ENCODE measurements at regions not wholly inside any gene's neighbourhood (a gene's known extent, or its start where the extent isn't known, plus 50 kb on each side); places are given as distances from the start of the nearest gene placed in this dataset.

DNA sequence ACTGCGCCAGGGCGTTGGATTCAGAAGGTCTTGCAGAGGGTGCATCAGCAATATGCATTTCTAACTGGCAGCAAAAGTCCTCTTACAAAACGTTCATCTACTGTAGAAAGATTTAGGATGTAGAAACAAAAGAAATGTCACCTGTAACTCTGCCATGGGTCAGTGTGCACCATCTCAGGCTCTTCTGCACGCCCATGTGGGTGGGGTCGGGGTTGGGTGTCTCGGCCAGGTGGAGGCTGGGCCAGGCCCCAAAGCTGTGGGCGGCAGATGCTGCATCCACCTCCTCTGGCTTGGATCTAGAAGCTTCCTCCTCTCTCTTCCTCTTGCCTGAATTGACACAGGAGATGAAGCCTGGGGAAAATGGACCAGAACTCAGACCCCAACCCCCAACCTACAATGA is 111.3 kb upstream of the PPP2R2D start:
- Mint-ChIP-seq H3K27me3 (ENCODE audit: low read depth) (no peaks in the 10 kb centered on the region), H3K9me3 (peaks cover 0 to 2% of the 10 kb centered on the region in 2 donors)

DNA sequence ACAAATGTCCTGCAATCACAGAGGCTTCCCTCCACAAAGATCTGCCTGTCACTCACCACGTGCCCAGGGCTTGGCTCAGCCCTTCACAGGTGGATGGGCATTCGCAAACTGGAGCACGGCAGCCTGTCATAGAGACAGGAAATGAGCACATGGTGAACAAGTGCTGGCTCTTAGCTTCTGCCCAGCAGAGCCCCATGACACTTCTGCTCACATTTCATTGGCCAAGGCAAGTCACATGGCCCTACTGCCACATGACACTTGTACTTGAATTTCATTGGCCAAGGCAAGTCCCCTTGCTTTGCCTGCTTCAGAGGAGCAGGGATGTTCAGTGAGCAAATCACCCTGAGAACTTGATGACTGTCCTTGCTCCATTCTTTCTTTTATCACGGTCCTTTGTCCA is 110.8 kb upstream of the PPP2R2D start:
- Mint-ChIP-seq H3K36me3 (ENCODE audit: insufficient read depth in 2 of 2) (no peaks in the 10 kb centered on the region), H3K4me1 (ENCODE audit: low read depth) (no peaks in the 10 kb centered on the region), H3K4me3 (no peak overlapping the region), H3K27ac (no peak overlapping the region), H3K27me3 (ENCODE audit: low read depth) (no peaks in the 10 kb centered on the region), H3K9me3 (peaks cover 0 to 2% of the 10 kb centered on the region in 2 donors)
- ATAC-seq (replicated peaks in 1 of 2) (no peak), DNase-seq (peak; percentile 8 to 11)

More for the DNA sequence above, 111.3 kb upstream of the PPP2R2D start:
- ATAC-seq (replicated peaks in 1 of 2) (no peak), DNase-seq (no peak)
- Mint-ChIP-seq H3K27ac (no peak overlapping the region), H3K36me3 (ENCODE audit: insufficient read depth in 2 of 2) (no peaks in the 10 kb centered on the region), H3K4me1 (ENCODE audit: low read depth) (no peaks in the 10 kb centered on the region), H3K4me3 (no peak overlapping the region)

DNA sequence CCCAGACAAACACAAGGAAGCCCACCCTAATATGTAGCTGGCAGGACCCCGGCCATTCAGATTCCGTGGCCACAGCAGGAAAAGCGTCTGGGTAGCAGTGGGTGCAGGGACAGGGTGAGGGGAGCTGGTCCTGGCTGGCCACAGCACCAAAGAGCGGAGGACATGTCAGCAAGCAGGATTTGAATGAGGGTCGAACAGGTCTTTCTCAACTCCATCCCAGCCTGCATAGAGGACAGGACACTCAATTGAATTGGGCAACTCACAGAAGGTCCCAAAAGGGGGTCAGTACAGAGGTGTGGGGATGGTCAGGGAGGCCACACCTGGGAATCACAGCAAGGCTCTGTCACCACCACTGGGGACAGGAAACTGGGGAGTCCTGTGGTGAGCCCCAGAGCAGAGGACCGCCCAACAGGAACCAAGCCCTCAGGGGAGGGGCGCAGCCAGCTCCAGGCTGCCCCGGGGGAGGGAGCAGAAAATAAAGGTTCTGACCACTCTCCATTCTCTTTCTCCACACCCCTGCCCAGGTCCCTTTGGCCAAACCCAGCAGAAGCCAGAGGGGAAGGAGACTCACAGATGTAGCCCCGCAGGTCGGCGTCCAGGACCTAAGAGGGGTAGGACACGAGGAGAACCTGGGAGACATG is 108.7 kb upstream of the PPP2R2D start:
- no peak overlapping the region for H3K27ac Mint-ChIP-seq
- ATAC-seq (replicated peaks in 1 of 2) (no peak), DNase-seq (no peak)
- H3K9me3 Mint-ChIP-seq, result peaks cover 0 to 4% of the 10 kb centered on the region in 2 donors
- no peaks in the 10 kb centered on the region for H3K4me1 Mint-ChIP-seq (ENCODE audit: low read depth)
- no peaks in the 10 kb centered on the region for H3K36me3 Mint-ChIP-seq (ENCODE audit: insufficient read depth in 2 of 2)
- H3K27me3 Mint-ChIP-seq (ENCODE audit: low read depth), result no peaks in the 10 kb centered on the region
- H3K4me3 Mint-ChIP-seq, result no peak overlapping the region

DNA sequence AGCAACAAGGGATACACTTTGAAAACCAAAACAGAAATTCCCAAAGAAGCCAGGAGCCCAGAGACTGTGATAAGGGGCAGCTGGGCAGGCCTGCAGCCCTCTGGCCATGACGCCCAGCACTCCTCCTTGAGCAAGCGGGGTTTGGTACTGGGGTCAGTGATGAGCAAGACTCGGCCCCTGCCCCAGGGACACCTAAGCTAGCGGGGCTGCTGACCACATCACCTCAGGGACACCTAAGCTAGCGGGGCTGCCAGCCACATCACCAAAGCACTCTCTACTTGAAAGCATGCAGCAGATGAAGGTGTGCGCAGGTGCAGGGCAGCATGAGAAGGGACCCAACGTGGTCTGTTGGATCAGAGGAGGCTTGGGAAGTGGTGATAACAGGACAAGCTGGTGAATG is 108.0 kb upstream of the PPP2R2D start:
- ATAC-seq (replicated peaks in 1 of 2) (no peak), DNase-seq (no peak)
- Mint-ChIP-seq H3K9me3 (peaks cover 0 to 4% of the 10 kb centered on the region in 2 donors), H3K4me3 (no peak overlapping the region), H3K27ac (no peak overlapping the region), H3K4me1 (ENCODE audit: low read depth) (no peaks in the 10 kb centered on the region), H3K27me3 (ENCODE audit: low read depth) (peaks cover under 1% of the 10 kb centered on the region), H3K36me3 (ENCODE audit: insufficient read depth in 2 of 2) (no peaks in the 10 kb centered on the region)

DNA sequence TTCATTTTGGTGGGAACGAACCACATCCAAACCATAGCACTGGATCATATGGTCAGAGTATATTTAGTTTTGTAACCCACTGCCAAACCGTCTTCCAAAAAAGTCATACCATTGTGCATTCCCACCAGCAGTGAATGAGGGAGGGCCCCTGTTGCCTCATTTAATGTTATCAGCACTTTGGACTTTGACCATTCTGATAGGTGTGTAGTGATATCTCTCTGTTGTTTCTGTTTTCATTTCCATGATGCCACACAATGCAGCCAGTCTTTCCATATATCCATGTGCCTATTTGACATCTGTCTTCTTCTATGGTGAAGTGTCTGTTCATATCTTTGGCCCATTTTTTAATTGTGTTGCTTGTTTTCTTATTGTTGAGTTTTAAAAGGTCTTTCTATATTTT is 105.0 kb upstream of the PPP2R2D start:
- H3K9me3 Mint-ChIP-seq, result peaks cover 6 to 10% of the 10 kb centered on the region in 2 donors
- no peak overlapping the region for H3K27ac Mint-ChIP-seq
- ATAC-seq (replicated peaks in 1 of 2), result no peak
- no peak for DNase-seq
- H3K36me3 Mint-ChIP-seq (ENCODE audit: insufficient read depth in 2 of 2), result peaks cover 0 to 9% of the 10 kb centered on the region in 2 donors
- H3K4me1 Mint-ChIP-seq (ENCODE audit: low read depth), result no peaks in the 10 kb centered on the region
- H3K27me3 Mint-ChIP-seq (ENCODE audit: low read depth), result peaks cover 12% of the 10 kb centered on the region
- H3K4me3 Mint-ChIP-seq, result no peak overlapping the region

DNA sequence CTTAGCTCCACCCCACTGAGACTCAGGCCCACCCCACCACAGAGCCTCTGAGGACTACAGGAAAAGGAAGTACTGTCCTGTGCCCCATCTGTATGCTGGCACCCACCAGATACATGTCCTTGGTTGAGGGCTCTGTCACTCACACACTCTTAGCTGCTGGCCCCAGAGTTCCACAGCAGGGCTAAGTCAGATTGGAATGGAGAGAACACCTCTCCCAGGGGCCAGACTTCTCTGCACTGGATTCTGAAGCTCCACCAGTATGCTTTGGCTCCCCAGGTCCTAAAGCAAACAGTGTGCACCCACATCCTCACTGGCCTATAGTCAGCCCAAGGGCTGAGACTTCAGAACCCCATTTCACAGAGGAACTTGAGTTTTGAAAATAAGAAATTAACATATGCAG is 103.2 kb upstream of the PPP2R2D start:
- Mint-ChIP-seq H3K9me3 (peaks cover 6 to 10% of the 10 kb centered on the region in 2 donors), H3K4me1 (ENCODE audit: low read depth) (no peaks in the 10 kb centered on the region), H3K27me3 (ENCODE audit: low read depth) (peaks cover 12% of the 10 kb centered on the region), H3K4me3 (no peak overlapping the region), H3K36me3 (ENCODE audit: insufficient read depth in 2 of 2) (peaks cover 0 to 9% of the 10 kb centered on the region in 2 donors), H3K27ac (no peak overlapping the region)
- DNase-seq (no peak), ATAC-seq (replicated peaks in 1 of 2) (no peak)

DNA sequence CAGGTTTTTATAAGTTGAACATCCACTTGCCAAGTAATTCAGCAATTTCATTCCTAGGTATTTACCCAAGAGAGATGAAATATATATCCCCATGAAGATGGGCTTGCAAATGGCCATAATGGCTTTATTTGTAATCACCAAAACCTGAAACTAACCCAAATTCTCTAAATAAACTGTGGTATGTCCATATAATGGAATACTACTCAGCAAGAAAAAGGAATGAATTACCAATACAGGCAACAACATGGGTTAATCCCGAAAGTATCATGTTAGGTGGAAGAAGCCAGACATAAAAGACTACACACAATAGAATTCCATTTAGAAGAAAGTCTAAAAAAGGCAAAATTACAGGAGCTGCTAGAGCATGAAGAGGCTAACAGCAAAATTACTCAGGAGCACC is 101.4 kb upstream of the PPP2R2D start:
- no peak for DNase-seq
- ATAC-seq (replicated peaks in 1 of 2), result no peak
- Mint-ChIP-seq H3K4me3 (no peak overlapping the region), H3K27ac (no peak overlapping the region), H3K4me1 (ENCODE audit: low read depth) (no peaks in the 10 kb centered on the region), H3K27me3 (ENCODE audit: low read depth) (peaks cover 12% of the 10 kb centered on the region), H3K36me3 (ENCODE audit: insufficient read depth in 2 of 2) (peaks cover 0 to 9% of the 10 kb centered on the region in 2 donors), H3K9me3 (peaks cover 6 to 10% of the 10 kb centered on the region in 2 donors)

DNA sequence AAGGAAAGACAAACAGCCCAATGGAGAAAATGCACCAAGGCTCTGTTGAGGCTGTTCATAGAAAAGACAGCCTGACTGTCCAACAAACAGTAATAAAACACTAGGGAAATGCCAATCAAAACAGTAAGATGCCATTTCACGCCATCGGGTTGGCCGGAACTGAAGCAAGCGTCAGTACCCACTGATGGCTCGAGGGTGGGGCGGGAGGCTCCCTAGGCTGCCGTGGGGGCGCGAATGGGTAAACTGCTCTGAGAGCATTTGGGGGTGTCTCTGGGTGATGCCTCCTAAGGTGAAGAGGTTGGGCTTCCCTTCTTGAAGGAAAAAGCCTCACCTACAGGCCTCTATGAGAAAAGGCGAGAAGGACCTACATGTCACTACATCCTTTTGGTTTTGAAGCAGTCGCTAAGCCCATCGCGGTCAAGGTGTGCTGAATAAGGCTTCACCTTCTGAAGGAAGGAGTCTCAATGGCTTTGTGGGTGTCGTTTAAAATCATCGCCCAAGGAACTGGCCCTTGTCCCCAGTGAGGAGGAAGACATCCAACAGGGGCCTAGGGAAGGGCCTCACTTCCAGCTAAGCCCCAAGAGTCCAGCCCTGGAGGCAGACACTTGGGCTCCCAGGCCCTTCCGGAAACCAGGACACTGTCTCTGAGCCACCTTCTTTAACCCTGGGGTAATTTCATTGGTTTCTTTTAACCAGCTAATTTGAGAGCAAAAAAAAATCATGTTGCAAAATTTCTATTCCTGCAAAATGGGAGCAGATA is 98.5 kb upstream of the PPP2R2D start:
- H3K9me3 Mint-ChIP-seq, result peaks cover 6 to 8% of the 10 kb centered on the region in 2 donors
- H3K36me3 Mint-ChIP-seq (ENCODE audit: insufficient read depth in 2 of 2), result peaks cover 0 to 9% of the 10 kb centered on the region in 2 donors
- no peak overlapping the region for H3K4me3 Mint-ChIP-seq
- H3K27me3 Mint-ChIP-seq (ENCODE audit: low read depth), result peaks cover 12% of the 10 kb centered on the region
- no peaks in the 10 kb centered on the region for H3K4me1 Mint-ChIP-seq (ENCODE audit: low read depth)
- no peak for ATAC-seq (replicated peaks in 1 of 2)
- DNase-seq, result no peak
- H3K27ac Mint-ChIP-seq, result no peak overlapping the region

DNA sequence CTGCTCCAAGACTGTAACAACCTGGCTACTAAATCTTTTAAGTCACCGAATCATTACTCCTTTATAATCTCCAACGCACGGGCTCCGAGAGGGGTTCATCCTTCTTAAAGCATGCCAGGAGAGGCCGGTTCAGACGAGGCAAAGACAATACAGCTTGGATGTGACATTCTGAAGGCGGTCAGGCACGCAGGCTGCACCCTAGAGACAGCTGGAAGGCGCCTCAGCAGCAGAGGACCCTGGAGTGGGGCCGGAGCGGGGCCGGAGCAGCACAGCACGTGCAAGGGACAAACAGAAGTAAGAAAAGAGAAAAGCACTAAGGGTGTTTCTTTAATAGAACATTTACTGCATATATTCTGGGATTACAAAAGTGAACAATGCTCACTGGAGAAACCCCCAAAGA is 97.8 kb upstream of the PPP2R2D start:
- DNase-seq (no peak), ATAC-seq (replicated peaks in 1 of 2) (no peak)
- Mint-ChIP-seq H3K36me3 (ENCODE audit: insufficient read depth in 2 of 2) (peaks cover 0 to 9% of the 10 kb centered on the region in 2 donors), H3K9me3 (peaks cover 6 to 7% of the 10 kb centered on the region in 2 donors), H3K4me1 (ENCODE audit: low read depth) (no peaks in the 10 kb centered on the region), H3K27me3 (ENCODE audit: low read depth) (peaks cover 10% of the 10 kb centered on the region), H3K4me3 (no peak overlapping the region), H3K27ac (no peak overlapping the region)

DNA sequence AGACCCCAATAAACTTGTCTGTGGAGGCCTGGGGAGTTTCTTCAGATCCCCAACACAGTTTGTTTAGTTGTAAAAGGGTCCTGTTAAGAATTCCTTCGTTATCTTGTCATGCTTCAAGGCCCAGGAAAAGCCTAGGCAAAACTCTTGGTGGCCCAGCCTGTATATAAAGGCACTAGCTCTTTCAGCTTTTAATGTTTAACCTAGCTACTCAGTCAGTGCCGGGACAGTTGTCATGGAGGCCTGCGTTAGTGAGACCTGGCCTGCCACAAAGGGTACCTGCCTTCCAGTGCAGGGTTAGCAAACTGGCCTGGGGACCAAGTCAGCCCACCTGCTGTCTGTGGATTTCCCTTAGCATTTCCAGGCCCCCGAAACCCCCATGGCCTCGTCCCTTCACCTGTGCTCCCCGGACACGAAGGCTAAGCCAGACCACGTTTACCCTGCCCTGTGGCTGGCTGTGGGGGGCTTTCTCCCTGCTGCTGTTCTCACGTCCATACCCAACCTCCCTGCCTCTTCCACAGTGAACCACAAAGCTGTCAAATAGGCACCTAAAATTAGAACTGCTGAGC is 96.9 kb upstream of the PPP2R2D start:
- Mint-ChIP-seq H3K4me1 (ENCODE audit: low read depth) (no peaks in the 10 kb centered on the region), H3K36me3 (ENCODE audit: insufficient read depth in 2 of 2) (peaks cover 0 to 7% of the 10 kb centered on the region in 2 donors), H3K9me3 (peaks cover 2 to 3% of the 10 kb centered on the region in 2 donors), H3K4me3 (no peak overlapping the region), H3K27me3 (ENCODE audit: low read depth) (peaks cover 6% of the 10 kb centered on the region), H3K27ac (no peak overlapping the region)
- ATAC-seq (replicated peaks in 1 of 2) (no peak), DNase-seq (no peak)

DNA sequence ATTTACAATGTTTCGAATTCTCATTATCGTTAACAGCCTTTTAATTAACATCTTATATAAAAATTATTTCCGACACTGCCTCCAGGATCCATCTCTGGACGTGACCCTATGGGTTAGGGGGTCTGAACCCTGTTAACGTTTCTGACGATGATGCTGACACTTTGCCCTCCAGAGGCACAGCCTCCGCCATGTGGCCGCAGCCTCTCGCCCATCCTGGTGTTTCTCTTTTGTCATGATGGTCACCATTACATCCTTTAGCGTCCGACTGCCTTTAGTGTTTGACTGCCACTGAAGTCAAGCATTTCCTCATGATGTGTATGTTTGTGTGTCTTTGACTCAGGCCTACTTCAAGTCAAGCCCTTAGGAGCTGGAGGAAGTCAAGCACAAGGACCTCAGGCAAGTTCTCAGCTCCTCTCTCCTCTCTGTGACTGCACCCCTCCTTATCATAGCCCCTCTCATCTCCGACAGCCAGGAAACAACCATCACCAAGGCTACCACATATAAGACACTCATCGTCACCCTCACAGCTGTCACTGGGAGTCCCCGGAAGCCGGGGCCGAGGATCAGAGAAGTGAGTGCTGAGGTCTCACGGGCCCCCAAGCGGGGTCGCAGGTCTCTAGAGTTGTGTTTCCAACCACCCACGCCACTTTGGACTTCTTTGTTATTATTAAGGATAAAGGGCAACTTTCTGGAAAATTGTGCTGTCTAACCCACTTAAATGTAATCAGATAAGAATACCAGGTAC is 96.1 kb upstream of the PPP2R2D start:
- DNase-seq (no peak), ATAC-seq (replicated peaks in 1 of 2) (no peak)
- Mint-ChIP-seq H3K4me3 (no peak overlapping the region), H3K36me3 (ENCODE audit: insufficient read depth in 2 of 2) (peaks cover 0 to 3% of the 10 kb centered on the region in 2 donors), H3K27me3 (ENCODE audit: low read depth) (peaks cover 13% of the 10 kb centered on the region), H3K4me1 (ENCODE audit: low read depth) (no peaks in the 10 kb centered on the region), H3K27ac (no peak overlapping the region), H3K9me3 (peaks cover 0 to 3% of the 10 kb centered on the region in 2 donors)

DNA sequence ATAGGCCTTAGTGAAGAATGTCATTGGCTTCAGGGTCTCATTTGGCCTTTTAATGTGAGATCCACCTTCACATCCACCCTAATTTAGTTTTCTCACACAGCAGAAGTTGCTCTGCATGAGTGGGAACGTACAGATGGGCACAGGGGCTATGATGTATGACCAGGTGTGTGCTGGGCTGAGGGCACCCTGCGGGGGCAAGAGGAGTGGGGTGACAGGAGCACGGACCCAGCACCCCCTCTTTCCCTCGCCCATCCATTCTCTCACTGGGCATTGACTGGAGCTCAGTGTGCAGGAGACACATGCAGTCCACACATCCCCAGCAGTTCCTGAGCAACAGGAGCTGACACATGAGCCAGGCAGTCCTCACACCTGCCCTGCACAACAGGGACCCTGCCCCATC is 95.1 kb upstream of the PPP2R2D start:
- no peaks in the 10 kb centered on the region for H3K9me3 Mint-ChIP-seq
- H3K4me1 Mint-ChIP-seq (ENCODE audit: low read depth), result no peaks in the 10 kb centered on the region
- H3K27ac Mint-ChIP-seq, result no peak overlapping the region
- ATAC-seq (replicated peaks in 1 of 2) (no peak), DNase-seq (no peak)
- no peaks in the 10 kb centered on the region for H3K36me3 Mint-ChIP-seq (ENCODE audit: insufficient read depth in 2 of 2)
- peaks cover 13% of the 10 kb centered on the region for H3K27me3 Mint-ChIP-seq (ENCODE audit: low read depth)
- H3K4me3 Mint-ChIP-seq, result no peak overlapping the region

DNA sequence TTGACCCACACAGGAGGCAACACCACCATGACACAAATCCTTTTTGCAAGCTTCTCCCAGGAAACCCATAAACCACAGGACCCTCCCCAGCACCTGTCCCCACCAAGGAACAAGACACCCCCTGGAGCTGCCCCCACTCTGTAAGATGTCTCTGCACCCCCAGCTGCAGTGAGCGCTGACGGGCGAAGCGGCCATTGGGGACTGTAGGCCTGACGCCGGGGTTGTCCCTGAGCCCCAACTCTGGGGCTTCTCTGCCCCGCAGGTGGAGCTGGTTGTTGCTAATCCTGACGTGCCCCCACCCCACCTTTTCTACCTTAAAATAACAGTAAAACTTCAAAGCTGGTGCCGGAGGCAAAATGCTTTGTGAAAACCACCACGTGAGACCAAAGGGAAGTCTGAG is 94.7 kb upstream of the PPP2R2D start:
- no peak for DNase-seq
- no peak overlapping the region for H3K27ac Mint-ChIP-seq
- no peaks in the 10 kb centered on the region for H3K4me1 Mint-ChIP-seq (ENCODE audit: low read depth)
- no peaks in the 10 kb centered on the region for H3K9me3 Mint-ChIP-seq
- H3K4me3 Mint-ChIP-seq, result no peak overlapping the region
- no peak for ATAC-seq (replicated peaks in 1 of 2)
- H3K27me3 Mint-ChIP-seq (ENCODE audit: low read depth), result peaks cover 13% of the 10 kb centered on the region
- no peaks in the 10 kb centered on the region for H3K36me3 Mint-ChIP-seq (ENCODE audit: insufficient read depth in 2 of 2)

Data from activated T-cell treated with anti-CD3 and anti-CD28 coated beads, Interleukin-2, amount 50 U/mL, for 72 hours (primary cell).